ENCODE measurements at regions not wholly inside any gene's neighbourhood (a gene's known extent, or its start where the extent isn't known, plus 50 kb on each side); places are given as distances from the start of the nearest gene placed in this dataset.
"Not testable (repeated sequence)": the region's sequence is repeated elsewhere in the genome, so short reads cannot be mapped to it uniquely, and the experiment has no call there.

GRCh38 chr5:159512064-159512463 is 181.8 kb upstream of the IL12B start:
- in situ Hi-C loops (cut with HindIII; ENCODE audit: low pct_ligation_motif_present, low pct_unique_long_range_greater_than_20kb, low sequenced_read_pairs), result no loop called here
- DNase-seq, result no peak

GRCh38 chr5:159514229-159514810 is 184.0 kb upstream of the IL12B start:
- in situ Hi-C loops (cut with HindIII; ENCODE audit: low pct_ligation_motif_present, low pct_unique_long_range_greater_than_20kb, low sequenced_read_pairs), result no loop called here
- DNase-seq, result no peak

GRCh38 chr5:159515197-159515596 is 184.9 kb upstream of the IL12B start:
- in situ Hi-C loops (cut with HindIII; ENCODE audit: low pct_ligation_motif_present, low pct_unique_long_range_greater_than_20kb, low sequenced_read_pairs), result no loop called here
- no peak for DNase-seq

- DNase-seq, result peak; percentile 76
- in situ Hi-C loops (cut with HindIII; ENCODE audit: low pct_ligation_motif_present, low pct_unique_long_range_greater_than_20kb, low sequenced_read_pairs), result no loop called here
Measured at GRCh38 chr5:159515909-159516415, 185.7 kb upstream of the IL12B start.

- no peak for DNase-seq
- in situ Hi-C loops (cut with HindIII; ENCODE audit: low pct_ligation_motif_present, low pct_unique_long_range_greater_than_20kb, low sequenced_read_pairs), result no loop called here
Measured at GRCh38 chr5:159518371-159518770, 188.1 kb upstream of the IL12B start.

GRCh38 chr5:159519365-159519764 is 189.1 kb upstream of the IL12B start:
- in situ Hi-C loops (cut with HindIII; ENCODE audit: low pct_ligation_motif_present, low pct_unique_long_range_greater_than_20kb, low sequenced_read_pairs), result no loop called here
- DNase-seq, result no peak

- DNase-seq, result no peak
- in situ Hi-C loops (cut with HindIII; ENCODE audit: low pct_ligation_motif_present, low pct_unique_long_range_greater_than_20kb, low sequenced_read_pairs), result no loop called here
Measured at GRCh38 chr5:159522841-159523240, 192.6 kb upstream of the IL12B start.

- in situ Hi-C loops (cut with HindIII; ENCODE audit: low pct_ligation_motif_present, low pct_unique_long_range_greater_than_20kb, low sequenced_read_pairs), result not testable (repeated sequence)
Measured at GRCh38 chr5:159524279-159524678, 194.0 kb upstream of the IL12B start.

GRCh38 chr5:159525117-159525516 is 194.8 kb upstream of the IL12B start:
- DNase-seq, result no peak
- in situ Hi-C loops (cut with HindIII; ENCODE audit: low pct_ligation_motif_present, low pct_unique_long_range_greater_than_20kb, low sequenced_read_pairs), result no loop called here

More at GRCh38 chr5:159524279-159524678, 194.0 kb upstream of the IL12B start:
- not testable (repeated sequence) for DNase-seq

- no peak for DNase-seq
- in situ Hi-C loops (cut with HindIII; ENCODE audit: low pct_ligation_motif_present, low pct_unique_long_range_greater_than_20kb, low sequenced_read_pairs), result no loop called here
Measured at GRCh38 chr5:159527546-159528254, 197.4 kb upstream of the IL12B start.

GRCh38 chr5:159531554-159532105 is 201.3 kb upstream of the IL12B start:
- DNase-seq, result no peak
- in situ Hi-C loops (cut with HindIII; ENCODE audit: low pct_ligation_motif_present, low pct_unique_long_range_greater_than_20kb, low sequenced_read_pairs), result no loop called here

- no peak for DNase-seq
- in situ Hi-C loops (cut with HindIII; ENCODE audit: low pct_ligation_motif_present, low pct_unique_long_range_greater_than_20kb, low sequenced_read_pairs), result no loop called here
Measured at GRCh38 chr5:159533197-159533596, 202.9 kb upstream of the IL12B start.

- in situ Hi-C loops (cut with HindIII; ENCODE audit: low pct_ligation_motif_present, low pct_unique_long_range_greater_than_20kb, low sequenced_read_pairs), result no loop called here
- no peak for DNase-seq
Measured at GRCh38 chr5:159536166-159536565, 205.9 kb upstream of the IL12B start.

- in situ Hi-C loops (cut with HindIII; ENCODE audit: low pct_ligation_motif_present, low pct_unique_long_range_greater_than_20kb, low sequenced_read_pairs), result no loop called here
Measured at GRCh38 chr5:159536646-159537045, 206.4 kb upstream of the IL12B start.

GRCh38 chr5:159539678-159540077 is 209.4 kb upstream of the IL12B start:
- DNase-seq, result no peak
- in situ Hi-C loops (cut with HindIII; ENCODE audit: low pct_ligation_motif_present, low pct_unique_long_range_greater_than_20kb, low sequenced_read_pairs), result no loop called here

More at GRCh38 chr5:159536646-159537045, 206.4 kb upstream of the IL12B start:
- no peak for DNase-seq

GRCh38 chr5:159543326-159543725 is 213.0 kb upstream of the IL12B start:
- in situ Hi-C loops (cut with HindIII; ENCODE audit: low pct_ligation_motif_present, low pct_unique_long_range_greater_than_20kb, low sequenced_read_pairs), result no loop called here
- no peak for DNase-seq

GRCh38 chr5:159545156-159545555 is 214.9 kb upstream of the IL12B start:
- DNase-seq, result no peak

GRCh38 chr5:159547466-159548195 is 217.3 kb upstream of the IL12B start:
- DNase-seq, result no peak
- in situ Hi-C loops (cut with HindIII; ENCODE audit: low pct_ligation_motif_present, low pct_unique_long_range_greater_than_20kb, low sequenced_read_pairs), result no loop called here

More at GRCh38 chr5:159545156-159545555, 214.9 kb upstream of the IL12B start:
- in situ Hi-C loops (cut with HindIII; ENCODE audit: low pct_ligation_motif_present, low pct_unique_long_range_greater_than_20kb, low sequenced_read_pairs), result no loop called here

- no peak for DNase-seq
- in situ Hi-C loops (cut with HindIII; ENCODE audit: low pct_ligation_motif_present, low pct_unique_long_range_greater_than_20kb, low sequenced_read_pairs), result no loop called here
Measured at GRCh38 chr5:159548517-159548916, 218.2 kb upstream of the IL12B start.
